OCI-LY3 (cell line): ENCODE measurements at regions not wholly inside any gene's neighbourhood (a gene's known extent, or its start where the extent isn't known, plus 50 kb on each side); places are given as distances from the start of the nearest gene placed in this dataset.

ENCODE experiments used
- EZH2phosphoT487 ChIP-seq: fragments of 200-600 bp; shearing (Covaris generic); IDR thresholded peaks from 2 replicates; pipeline ENCODE4 v1.6.1; 2018; ENCODE audit warnings: antibody characterized with exemption, mixed run types, low read depth
- TF ChIP-seq, protein P1 (sequence below): fragments of 200-600, 300-600 bp; sonication (generic); IDR thresholded peaks from 2 replicates; pipeline ENCODE4 v1.5.1; 2014; ENCODE audit warnings: antibody characterized with exemption, low read length, low read depth

DNA sequence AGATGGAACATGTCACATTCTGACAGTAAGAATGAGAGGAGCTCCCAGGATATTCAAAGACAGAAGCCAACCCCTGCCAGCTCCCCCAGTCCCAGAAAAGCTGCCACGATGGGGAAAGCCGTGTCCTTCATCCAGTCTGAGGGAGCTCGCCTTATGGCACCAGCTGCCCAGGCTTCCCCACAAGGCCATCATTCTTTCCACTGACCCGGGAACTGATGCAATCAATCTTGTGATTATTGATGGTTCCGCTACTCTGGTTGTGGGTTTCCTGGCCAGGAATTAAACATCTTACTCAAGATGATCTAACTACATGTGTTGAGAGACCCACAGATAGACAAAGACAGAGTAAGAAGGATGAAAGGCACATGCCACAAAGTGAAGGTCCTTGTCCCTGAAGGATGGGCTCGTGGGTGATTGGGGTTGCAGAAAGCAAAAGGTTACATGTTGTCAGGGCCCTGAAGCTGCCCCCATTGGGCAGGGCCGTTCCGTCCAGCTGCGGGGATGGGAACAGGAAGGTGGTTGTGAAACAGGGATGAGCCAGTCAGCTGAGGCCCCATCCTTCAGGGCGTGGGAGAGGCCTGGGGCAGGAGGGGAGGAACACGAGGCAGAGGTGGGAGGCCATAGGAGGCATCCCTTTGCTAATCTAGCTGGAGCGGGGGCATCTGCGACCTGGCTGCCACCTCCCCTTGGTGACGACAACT, 127.6 kb downstream of the OAT start:
- TF ChIP-seq EZH2phosphoT487: no peak
- TF ChIP-seq, protein P1, sequence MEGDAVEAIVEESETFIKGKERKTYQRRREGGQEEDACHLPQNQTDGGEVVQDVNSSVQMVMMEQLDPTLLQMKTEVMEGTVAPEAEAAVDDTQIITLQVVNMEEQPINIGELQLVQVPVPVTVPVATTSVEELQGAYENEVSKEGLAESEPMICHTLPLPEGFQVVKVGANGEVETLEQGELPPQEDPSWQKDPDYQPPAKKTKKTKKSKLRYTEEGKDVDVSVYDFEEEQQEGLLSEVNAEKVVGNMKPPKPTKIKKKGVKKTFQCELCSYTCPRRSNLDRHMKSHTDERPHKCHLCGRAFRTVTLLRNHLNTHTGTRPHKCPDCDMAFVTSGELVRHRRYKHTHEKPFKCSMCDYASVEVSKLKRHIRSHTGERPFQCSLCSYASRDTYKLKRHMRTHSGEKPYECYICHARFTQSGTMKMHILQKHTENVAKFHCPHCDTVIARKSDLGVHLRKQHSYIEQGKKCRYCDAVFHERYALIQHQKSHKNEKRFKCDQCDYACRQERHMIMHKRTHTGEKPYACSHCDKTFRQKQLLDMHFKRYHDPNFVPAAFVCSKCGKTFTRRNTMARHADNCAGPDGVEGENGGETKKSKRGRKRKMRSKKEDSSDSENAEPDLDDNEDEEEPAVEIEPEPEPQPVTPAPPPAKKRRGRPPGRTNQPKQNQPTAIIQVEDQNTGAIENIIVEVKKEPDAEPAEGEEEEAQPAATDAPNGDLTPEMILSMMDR: no peak
